ENCODE measurements at regions not wholly inside any gene's neighbourhood (a gene's known extent, or its start where the extent isn't known, plus 50 kb on each side); places are given as distances from the start of the nearest gene placed in this dataset.

DNA sequence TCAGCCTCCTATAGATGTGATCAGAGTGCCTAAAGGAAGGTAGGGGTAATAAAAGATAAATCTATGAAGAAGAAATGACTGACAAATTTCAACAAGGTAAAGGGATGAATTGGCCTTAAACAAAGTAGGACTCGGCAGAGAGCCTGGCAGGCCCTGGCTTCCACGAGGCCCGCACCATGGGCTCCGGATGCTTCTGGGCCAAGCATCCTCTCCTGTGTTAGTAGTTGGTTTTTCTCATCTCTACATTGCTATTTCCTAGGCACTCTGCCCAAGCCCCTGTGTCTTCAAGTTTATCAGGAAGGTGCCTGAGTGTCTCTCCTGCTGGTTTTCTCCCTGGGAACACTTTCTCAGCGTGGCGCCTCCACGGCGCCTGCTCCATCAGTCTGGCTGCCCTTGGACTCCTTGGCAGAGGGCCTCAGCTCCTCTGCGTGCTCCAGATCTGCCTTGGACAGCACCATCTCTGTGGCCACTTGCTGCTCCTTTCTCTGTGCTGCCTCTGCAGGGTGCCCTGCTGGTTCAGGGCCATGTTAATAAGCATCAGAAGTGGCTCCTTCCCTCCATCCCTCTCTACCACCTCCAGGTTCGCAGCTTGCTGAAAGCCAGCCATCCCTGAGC, 413.3 kb upstream of the DPP6 start:
- Mint-ChIP-seq H3K27ac (no peak overlapping the region), H3K4me3 (no peak overlapping the region), H3K36me3 (no peaks in the 10 kb centered on the region), H3K9me3 (no peaks in the 10 kb centered on the region), H3K4me1 (ENCODE audit: unreplicated experiment) (no peaks in the 10 kb centered on the region), H3K27me3 (no peaks in the 10 kb centered on the region)
- TF ChIP-seq, protein P1, sequence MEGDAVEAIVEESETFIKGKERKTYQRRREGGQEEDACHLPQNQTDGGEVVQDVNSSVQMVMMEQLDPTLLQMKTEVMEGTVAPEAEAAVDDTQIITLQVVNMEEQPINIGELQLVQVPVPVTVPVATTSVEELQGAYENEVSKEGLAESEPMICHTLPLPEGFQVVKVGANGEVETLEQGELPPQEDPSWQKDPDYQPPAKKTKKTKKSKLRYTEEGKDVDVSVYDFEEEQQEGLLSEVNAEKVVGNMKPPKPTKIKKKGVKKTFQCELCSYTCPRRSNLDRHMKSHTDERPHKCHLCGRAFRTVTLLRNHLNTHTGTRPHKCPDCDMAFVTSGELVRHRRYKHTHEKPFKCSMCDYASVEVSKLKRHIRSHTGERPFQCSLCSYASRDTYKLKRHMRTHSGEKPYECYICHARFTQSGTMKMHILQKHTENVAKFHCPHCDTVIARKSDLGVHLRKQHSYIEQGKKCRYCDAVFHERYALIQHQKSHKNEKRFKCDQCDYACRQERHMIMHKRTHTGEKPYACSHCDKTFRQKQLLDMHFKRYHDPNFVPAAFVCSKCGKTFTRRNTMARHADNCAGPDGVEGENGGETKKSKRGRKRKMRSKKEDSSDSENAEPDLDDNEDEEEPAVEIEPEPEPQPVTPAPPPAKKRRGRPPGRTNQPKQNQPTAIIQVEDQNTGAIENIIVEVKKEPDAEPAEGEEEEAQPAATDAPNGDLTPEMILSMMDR (conservative IDR thresholded peaks at IDR 0.05) = no peak
- DNase-seq (ENCODE audit: extremely low spot score, unreplicated experiment) = no peak

- Mint-ChIP-seq H3K4me3 (no peak overlapping the region), H3K36me3 (no peaks in the 10 kb centered on the region), H3K4me1 (ENCODE audit: unreplicated experiment) (no peaks in the 10 kb centered on the region), H3K27ac (no peak overlapping the region), H3K27me3 (no peaks in the 10 kb centered on the region), H3K9me3 (no peaks in the 10 kb centered on the region)
- TF ChIP-seq, protein P1 (conservative IDR thresholded peaks at IDR 0.05) = no peak
- no peak for DNase-seq (ENCODE audit: extremely low spot score, unreplicated experiment)
Observed at GRCh38 chr7:153640586-153640985, 411.6 kb upstream of the DPP6 start.

- Mint-ChIP-seq H3K27me3 (no peaks in the 10 kb centered on the region), H3K4me3 (no peak overlapping the region), H3K27ac (no peak overlapping the region), H3K4me1 (ENCODE audit: unreplicated experiment) (no peaks in the 10 kb centered on the region), H3K9me3 (no peaks in the 10 kb centered on the region), H3K36me3 (no peaks in the 10 kb centered on the region)
- TF ChIP-seq, protein P1 (conservative IDR thresholded peaks at IDR 0.05) = no peak
- no peak for DNase-seq (ENCODE audit: extremely low spot score, unreplicated experiment)
Observed at GRCh38 chr7:153641199-153641598, 411.0 kb upstream of the DPP6 start.

DNA sequence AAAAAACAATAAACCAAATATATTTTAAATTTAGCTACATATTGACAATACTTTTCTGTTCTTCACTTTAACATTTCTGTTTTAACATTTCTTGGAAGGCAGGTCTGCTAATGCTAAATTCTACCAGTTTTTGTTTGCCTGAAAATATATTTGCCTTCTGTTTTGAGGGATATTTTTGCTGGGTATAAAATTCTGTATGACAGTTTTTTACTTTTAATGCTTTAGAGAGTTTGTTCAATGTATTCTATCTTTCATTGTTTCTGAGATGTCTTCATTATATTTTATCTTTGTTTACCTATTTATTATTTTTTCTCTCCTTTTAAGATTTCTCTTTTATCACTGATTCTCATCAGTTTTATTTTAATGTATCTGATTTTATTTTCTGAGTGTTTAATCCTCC, 409.2 kb upstream of the DPP6 start:
- Mint-ChIP-seq H3K36me3 (no peaks in the 10 kb centered on the region), H3K27ac (no peak overlapping the region), H3K9me3 (peaks cover under 1% of the 10 kb centered on the region), H3K4me3 (no peak overlapping the region), H3K27me3 (no peaks in the 10 kb centered on the region), H3K4me1 (ENCODE audit: unreplicated experiment) (no peaks in the 10 kb centered on the region)
- DNase-seq (ENCODE audit: extremely low spot score, unreplicated experiment) = no peak
- TF ChIP-seq, protein P1 (conservative IDR thresholded peaks at IDR 0.05) = no peak

- Mint-ChIP-seq H3K27ac (no peak overlapping the region), H3K9me3 (peaks cover 9% of the 10 kb centered on the region), H3K36me3 (no peaks in the 10 kb centered on the region), H3K27me3 (no peaks in the 10 kb centered on the region), H3K4me3 (no peak overlapping the region), H3K4me1 (ENCODE audit: unreplicated experiment) (no peaks in the 10 kb centered on the region)
- TF ChIP-seq, protein P1 (conservative IDR thresholded peaks at IDR 0.05) = no peak
- DNase-seq (ENCODE audit: extremely low spot score, unreplicated experiment) = no peak
Observed at GRCh38 chr7:153657182-153657800, 394.9 kb upstream of the DPP6 start.
